ENCODE measurements at regions not wholly inside any gene's neighbourhood (a gene's known extent, or its start where the extent isn't known, plus 50 kb on each side); places are given as distances from the start of the nearest gene placed in this dataset.

DNA sequence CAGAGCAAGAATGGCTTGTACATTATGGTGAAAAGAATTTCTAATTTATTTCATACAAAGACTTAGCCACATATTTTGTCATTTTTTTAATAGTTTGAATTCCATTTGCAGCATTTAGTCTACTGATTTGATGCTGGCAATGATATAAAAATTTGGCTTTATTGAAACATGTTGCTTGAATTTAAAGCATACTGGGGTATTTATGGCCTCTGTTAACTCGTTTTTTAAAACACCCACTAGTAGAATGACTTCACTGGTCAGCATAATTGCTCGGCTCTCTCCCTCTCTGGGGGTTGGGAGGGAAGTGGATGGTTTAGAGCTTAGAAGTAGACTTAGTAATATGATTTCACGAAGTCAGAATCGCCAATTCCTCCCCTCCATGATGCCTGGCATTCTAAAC is 354.9 kb upstream of the HTR2A start:
- Histone ChIP-seq H3K9me3 (replicated peaks in 1 of 3) (no peaks in the 10 kb centered on the region), H3K27ac (no peak overlapping the region), H3K4me3 (no peak overlapping the region), H3K27me3 (no peaks in the 10 kb centered on the region), H3K4me1 (replicated peaks in 1 of 2) (no peaks in the 10 kb centered on the region), H3K36me3 (replicated peaks in 1 of 2) (no peaks in the 10 kb centered on the region)
- WGBS, 4 donors, result 69 to 81% (median 73%) methylated on average over 4 of the region's 4 CpGs
- intact Hi-C loops (cut with DNase I), result no loop called here
- DNase-seq, result no peak
- no peak for TF ChIP-seq POLR2A (IDR thresholded peaks at IDR 0.05)
- TF ChIP-seq, protein P1, sequence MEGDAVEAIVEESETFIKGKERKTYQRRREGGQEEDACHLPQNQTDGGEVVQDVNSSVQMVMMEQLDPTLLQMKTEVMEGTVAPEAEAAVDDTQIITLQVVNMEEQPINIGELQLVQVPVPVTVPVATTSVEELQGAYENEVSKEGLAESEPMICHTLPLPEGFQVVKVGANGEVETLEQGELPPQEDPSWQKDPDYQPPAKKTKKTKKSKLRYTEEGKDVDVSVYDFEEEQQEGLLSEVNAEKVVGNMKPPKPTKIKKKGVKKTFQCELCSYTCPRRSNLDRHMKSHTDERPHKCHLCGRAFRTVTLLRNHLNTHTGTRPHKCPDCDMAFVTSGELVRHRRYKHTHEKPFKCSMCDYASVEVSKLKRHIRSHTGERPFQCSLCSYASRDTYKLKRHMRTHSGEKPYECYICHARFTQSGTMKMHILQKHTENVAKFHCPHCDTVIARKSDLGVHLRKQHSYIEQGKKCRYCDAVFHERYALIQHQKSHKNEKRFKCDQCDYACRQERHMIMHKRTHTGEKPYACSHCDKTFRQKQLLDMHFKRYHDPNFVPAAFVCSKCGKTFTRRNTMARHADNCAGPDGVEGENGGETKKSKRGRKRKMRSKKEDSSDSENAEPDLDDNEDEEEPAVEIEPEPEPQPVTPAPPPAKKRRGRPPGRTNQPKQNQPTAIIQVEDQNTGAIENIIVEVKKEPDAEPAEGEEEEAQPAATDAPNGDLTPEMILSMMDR (IDR thresholded peaks at IDR 0.05), result no peak

DNA sequence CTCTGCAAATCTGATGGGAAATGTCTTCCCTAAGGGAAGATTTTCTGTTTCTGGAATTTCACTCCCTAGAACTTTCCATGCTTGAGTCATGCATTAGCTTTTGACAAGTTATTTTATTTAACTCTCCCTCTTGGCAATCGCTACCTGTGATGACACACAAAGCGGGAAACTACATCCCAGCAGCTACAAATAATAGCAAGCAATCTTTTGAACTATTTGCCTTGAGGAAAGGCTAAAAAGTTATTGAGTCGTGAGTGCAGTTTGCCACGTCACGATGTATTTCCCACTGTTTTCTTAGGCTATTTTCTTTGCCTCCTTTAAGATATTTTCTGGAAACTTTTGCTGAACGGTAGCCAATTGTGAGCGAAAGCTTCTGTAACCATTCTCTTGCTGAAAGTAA is 353.3 kb upstream of the HTR2A start:
- TF ChIP-seq, protein P1 (IDR thresholded peaks at IDR 0.05), result no peak
- TF ChIP-seq POLR2A (IDR thresholded peaks at IDR 0.05), result no peak
- peak in 3 of 7 donors; percentile 5 to 52 (median 33) for DNase-seq
- no peak overlapping the region for H3K4me3 ChIP-seq
- no peak overlapping the region for H3K27ac ChIP-seq
- H3K27me3 ChIP-seq, result no peaks in the 10 kb centered on the region
- H3K36me3 ChIP-seq (replicated peaks in 1 of 2), result no peaks in the 10 kb centered on the region
- WGBS, 4 donors, result 47 to 56% (median 49%) methylated on average over 7 of the region's 7 CpGs
- no peaks in the 10 kb centered on the region for H3K4me1 ChIP-seq (replicated peaks in 1 of 2)
- H3K9me3 ChIP-seq (replicated peaks in 1 of 3), result no peaks in the 10 kb centered on the region
- intact Hi-C loops (cut with DNase I), result no loop called here

DNA sequence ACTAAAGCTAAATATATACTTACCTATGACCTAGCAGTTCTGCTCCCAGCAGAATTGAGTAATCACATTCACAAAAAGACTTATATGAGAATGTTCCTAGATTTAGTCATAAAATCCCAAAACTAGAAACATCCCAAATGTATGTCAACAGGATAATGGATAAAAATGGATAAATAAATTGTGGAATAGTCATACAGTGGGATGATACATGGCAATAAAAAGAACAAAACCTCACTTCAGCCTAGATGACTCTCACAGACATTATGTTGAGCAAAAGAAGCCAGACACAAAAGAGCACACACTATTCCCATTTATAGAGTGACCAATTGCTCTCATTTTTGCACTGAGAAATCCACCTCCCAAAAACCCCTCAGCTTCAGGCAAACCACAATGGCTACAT is 352.4 kb upstream of the HTR2A start:
- Histone ChIP-seq H3K4me3 (no peak overlapping the region), H3K9me3 (replicated peaks in 1 of 3) (no peaks in the 10 kb centered on the region), H3K4me1 (replicated peaks in 1 of 2) (no peaks in the 10 kb centered on the region), H3K27ac (no peak overlapping the region), H3K27me3 (no peaks in the 10 kb centered on the region), H3K36me3 (replicated peaks in 1 of 2) (no peaks in the 10 kb centered on the region)
- no peak for DNase-seq
- no peak for TF ChIP-seq POLR2A (IDR thresholded peaks at IDR 0.05)
- TF ChIP-seq, protein P1 (IDR thresholded peaks at IDR 0.05), result no peak
- intact Hi-C loops (cut with DNase I), result no loop called here

DNA sequence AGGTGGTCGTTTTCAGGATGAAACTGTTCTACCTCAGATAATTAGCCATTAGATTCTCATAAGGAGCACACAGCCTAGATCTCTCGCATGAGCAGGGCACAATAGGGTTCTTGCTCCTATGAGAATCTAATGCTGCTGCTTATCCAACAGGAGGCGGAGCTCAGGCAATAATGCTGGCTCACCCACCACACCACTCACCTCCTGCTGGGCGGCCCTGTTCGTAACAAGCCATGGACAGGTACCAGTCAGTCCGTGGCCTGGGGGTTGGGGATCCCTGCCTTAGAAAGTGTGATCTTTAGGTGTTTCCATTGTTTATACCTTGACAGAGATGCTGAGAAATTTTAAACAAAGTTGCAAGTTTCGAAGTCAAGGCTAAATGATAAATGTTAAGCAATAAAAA is 344.6 kb upstream of the HTR2A start:
- H3K4me3 ChIP-seq, result no peak overlapping the region
- intact Hi-C loops (cut with DNase I), result no loop called here
- no peaks in the 10 kb centered on the region for H3K4me1 ChIP-seq (replicated peaks in 1 of 2)
- no peaks in the 10 kb centered on the region for H3K27me3 ChIP-seq
- H3K9me3 ChIP-seq (replicated peaks in 1 of 3), result no peaks in the 10 kb centered on the region
- TF ChIP-seq, protein P1 (IDR thresholded peaks at IDR 0.05), result no peak
- TF ChIP-seq POLR2A (IDR thresholded peaks at IDR 0.05), result no peak
- no peak for DNase-seq
- H3K36me3 ChIP-seq (replicated peaks in 1 of 2), result no peaks in the 10 kb centered on the region
- 79 to 87% (median 84%) methylated on average over 7 of the region's 7 CpGs for WGBS, 4 donors
- no peak overlapping the region for H3K27ac ChIP-seq

Measured in adrenal gland (tissue), 9 donors.